Muscle layer of duodenum (tissue), 2 donors: ENCODE measurements at regions not wholly inside any gene's neighbourhood (a gene's known extent, or its start where the extent isn't known, plus 50 kb on each side); places are given as distances from the start of the nearest gene placed in this dataset.
"Not testable (repeated sequence)": the region's sequence is repeated elsewhere in the genome, so short reads cannot be mapped to it uniquely, and the experiment has no call there.

Experiments used
- H3K27ac ChIP-seq: one replicate; pipeline ENCODE4 v1.7.0; 2013; ENCODE audit warnings: mild to moderate bottlenecking, low read length
- H3K27me3 ChIP-seq: one replicate; pipeline ENCODE4 v1.7.0; 2013; ENCODE audit warnings: low read depth, mild to moderate bottlenecking, control low read depth, low read length
- H3K36me3 ChIP-seq, 2 donors: one replicate each; pipeline ENCODE4 v1.7.0; 2013; ENCODE audit warnings: low read length in 2 of 2, control low read depth in 1 of 2, mild to moderate bottlenecking in 1 of 2; ENCODE audit not compliant: insufficient read depth in 2 of 2, control insufficient read depth in 1 of 2
- H3K4me1 ChIP-seq, 2 donors: one replicate each; pipeline ENCODE4 v1.7.0; 2013; ENCODE audit warnings: low read length in 2 of 2, mild to moderate bottlenecking in 2 of 2, control low read depth in 1 of 2, moderate library complexity in 1 of 2; ENCODE audit not compliant: insufficient read depth in 2 of 2, control insufficient read depth in 1 of 2
- H3K4me3 ChIP-seq, 2 donors: one replicate each; pipeline ENCODE4 v1.7.0; 2013; ENCODE audit warnings: low read length in 2 of 2, low read depth in 1 of 2, mild to moderate bottlenecking in 1 of 2
- H3K9me3 ChIP-seq, 2 donors: one replicate each; pipeline ENCODE4 v1.7.0; 2013; ENCODE audit warnings: low read length in 2 of 2, control low read depth in 1 of 2, mild to moderate bottlenecking in 1 of 2; ENCODE audit not compliant: control insufficient read depth in 1 of 2
- donor health status: healthy.

GRCh38 chr16:59356709-59357108 lies 622.6 kb upstream of the GOT2 start:
- Histone ChIP-seq H3K36me3 (no peaks in the 10 kb centered on the region), H3K4me1 (no peaks in the 10 kb centered on the region), H3K9me3 (no peaks in the 10 kb centered on the region), H3K27me3 (no peaks in the 10 kb centered on the region), H3K27ac (no peak overlapping the region), H3K4me3 (no peak overlapping the region)

GRCh38 chr16:59356144-59356543 lies 622.0 kb upstream of the GOT2 start:
- Histone ChIP-seq H3K36me3 (no peaks in the 10 kb centered on the region), H3K9me3 (no peaks in the 10 kb centered on the region), H3K4me1 (no peaks in the 10 kb centered on the region), H3K27me3 (no peaks in the 10 kb centered on the region), H3K4me3 (no peak overlapping the region), H3K27ac (no peak overlapping the region)

GRCh38 chr16:59355704-59356103 lies 621.6 kb upstream of the GOT2 start:
- Histone ChIP-seq H3K36me3 (no peaks in the 10 kb centered on the region), H3K4me1 (no peaks in the 10 kb centered on the region), H3K4me3 (no peak overlapping the region), H3K27me3 (no peaks in the 10 kb centered on the region), H3K27ac (no peak overlapping the region), H3K9me3 (no peaks in the 10 kb centered on the region)

GRCh38 chr16:59351305-59351903 lies 617.3 kb upstream of the GOT2 start:
- Histone ChIP-seq H3K4me1 (no peaks in the 10 kb centered on the region), H3K36me3 (no peaks in the 10 kb centered on the region), H3K9me3 (no peaks in the 10 kb centered on the region), H3K27ac (no peak overlapping the region), H3K4me3 (no peak overlapping the region), H3K27me3 (no peaks in the 10 kb centered on the region)

GRCh38 chr16:59350670-59351069 lies 616.6 kb upstream of the GOT2 start:
- Histone ChIP-seq H3K27ac (no peak overlapping the region), H3K4me1 (no peaks in the 10 kb centered on the region), H3K4me3 (no peak overlapping the region), H3K27me3 (no peaks in the 10 kb centered on the region), H3K9me3 (no peaks in the 10 kb centered on the region), H3K36me3 (no peaks in the 10 kb centered on the region)

GRCh38 chr16:59342669-59343068 lies 608.6 kb upstream of the GOT2 start:
- H3K4me1 ChIP-seq = no peaks in the 10 kb centered on the region
- no peak overlapping the region for H3K4me3 ChIP-seq
- no peaks in the 10 kb centered on the region for H3K36me3 ChIP-seq
- no peak overlapping the region for H3K27ac ChIP-seq
- H3K27me3 ChIP-seq = no peaks in the 10 kb centered on the region
- no peaks in the 10 kb centered on the region for H3K9me3 ChIP-seq

- Histone ChIP-seq H3K27ac (no peak overlapping the region), H3K27me3 (no peaks in the 10 kb centered on the region), H3K4me3 (no peak overlapping the region), H3K36me3 (no peaks in the 10 kb centered on the region), H3K9me3 (no peaks in the 10 kb centered on the region), H3K4me1 (no peaks in the 10 kb centered on the region)
Measured at GRCh38 chr16:59341368-59341767, 607.3 kb upstream of the GOT2 start.

- H3K4me3 ChIP-seq = no peak overlapping the region
- H3K9me3 ChIP-seq = no peaks in the 10 kb centered on the region
- no peaks in the 10 kb centered on the region for H3K36me3 ChIP-seq
- H3K27ac ChIP-seq = no peak overlapping the region
- H3K4me1 ChIP-seq = no peaks in the 10 kb centered on the region
- no peaks in the 10 kb centered on the region for H3K27me3 ChIP-seq
Measured at GRCh38 chr16:59339871-59340270, 605.8 kb upstream of the GOT2 start.

GRCh38 chr16:59336136-59336695 lies 602.1 kb upstream of the GOT2 start:
- Histone ChIP-seq H3K27me3 (no peaks in the 10 kb centered on the region), H3K4me1 (no peaks in the 10 kb centered on the region), H3K9me3 (no peaks in the 10 kb centered on the region), H3K27ac (no peak overlapping the region), H3K36me3 (no peaks in the 10 kb centered on the region), H3K4me3 (no peak overlapping the region)

- H3K4me3 ChIP-seq, H3K27me3 ChIP-seq, H3K9me3 ChIP-seq, H3K27ac ChIP-seq, H3K36me3 ChIP-seq, H3K4me1 ChIP-seq: not testable (repeated sequence)
Measured at GRCh38 chr16:59331708-59332107, 597.6 kb upstream of the GOT2 start.

GRCh38 chr16:59330019-59330670 lies 596.0 kb upstream of the GOT2 start:
- no peak overlapping the region for H3K4me3 ChIP-seq
- H3K27ac ChIP-seq = no peak overlapping the region
- H3K27me3 ChIP-seq = no peaks in the 10 kb centered on the region
- H3K36me3 ChIP-seq = no peaks in the 10 kb centered on the region
- H3K9me3 ChIP-seq = no peaks in the 10 kb centered on the region
- H3K4me1 ChIP-seq = no peaks in the 10 kb centered on the region

GRCh38 chr16:59328961-59329360 lies 594.8 kb upstream of the GOT2 start:
- no peak overlapping the region for H3K27ac ChIP-seq
- no peak overlapping the region for H3K4me3 ChIP-seq
- no peaks in the 10 kb centered on the region for H3K36me3 ChIP-seq
- no peaks in the 10 kb centered on the region for H3K9me3 ChIP-seq
- no peaks in the 10 kb centered on the region for H3K27me3 ChIP-seq
- no peaks in the 10 kb centered on the region for H3K4me1 ChIP-seq
